Body of pancreas (tissue), 4 donors: ENCODE measurements at regions not wholly inside any gene's neighbourhood (a gene's known extent, or its start where the extent isn't known, plus 50 kb on each side); places are given as distances from the start of the nearest gene placed in this dataset.

ENCODE experiments used
- CTCF ChIP-seq, 7 experiments: fragments of 450-650 bp in 4 of 7; fragments of 200-600 bp in 3 of 7; sonication (generic) in 3 of 7; IDR thresholded peaks; one replicate each; pipeline ENCODE4 v1.5.1; 2016 to 2019; ENCODE audit warnings: antibody characterized with exemption in 7 of 7
- POLR2A ChIP-seq, 3 donors: fragments of 450-650 bp; IDR thresholded peaks; one replicate each; pipeline ENCODE4 v1.6.1; 2016; ENCODE audit warnings: antibody characterized with exemption in 3 of 3, mild to moderate bottlenecking in 2 of 3

DNA sequence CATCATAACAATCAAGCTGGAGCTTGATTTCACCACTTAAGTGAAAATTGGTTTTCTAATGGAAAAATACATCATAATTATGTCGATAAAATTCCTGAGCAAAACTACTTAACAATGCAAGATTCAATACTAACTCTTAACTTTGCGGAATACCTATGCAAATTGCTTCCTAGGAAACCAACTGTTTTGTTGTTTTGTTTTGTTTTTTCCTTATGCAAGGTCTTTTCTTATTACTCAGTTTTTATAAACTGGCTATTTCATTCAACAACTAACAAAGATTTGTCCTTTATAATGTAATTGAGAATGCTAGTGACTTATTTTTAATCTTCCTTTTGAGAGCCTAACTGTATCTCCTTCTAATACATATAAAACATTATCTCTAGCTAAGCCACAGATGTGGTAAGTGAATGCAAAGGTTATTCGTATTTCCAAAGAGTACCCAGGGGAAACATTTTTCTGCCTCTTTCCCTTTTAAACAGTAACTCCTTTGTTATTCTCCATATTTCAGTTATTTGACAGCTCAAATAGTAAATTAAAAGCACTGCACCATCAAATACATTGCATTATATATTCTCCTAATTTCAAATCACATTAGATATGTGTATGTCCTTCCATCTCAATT lies 609.4 kb downstream of the SLCO4C1 start:
- TF ChIP-seq CTCF (IDR thresholded peaks at IDR 0.05) (no peak), POLR2A (IDR thresholded peaks at IDR 0.05) (no peak)
